HCT116 (cell line): ENCODE measurements at regions not wholly inside any gene's neighbourhood (a gene's known extent, or its start where the extent isn't known, plus 50 kb on each side); places are given as distances from the start of the nearest gene placed in this dataset.

Experiments
- ATAC-seq: fragments of 200-7000 bp; cut with Tn5 transposase; 2 replicates; pipeline ENCODE4 v1.9.1; 2020; ENCODE audit warnings: mild to moderate bottlenecking, moderate library complexity
- BruUV-seq: library from RNA; stranded (reverse); fragments of 400-500 nt; replicated peaks from 2 replicates; lab custom pipeline; 2021; lab: Mats Ljungman, UMichigan
- CTCF ChIA-PET: fragments of 300-600 bp; sonication (Branson Sonifier 250); formaldehyde crosslinking; loops from one replicate; lab custom pipeline; 2021; ENCODE audit warnings: antibody characterized with exemption; lab: Charles Lee
- POLR2A ChIA-PET: fragments of 300-600, 350-600 bp; sonication (Branson Sonifier 250); formaldehyde crosslinking; loops from one replicate; lab custom pipeline; 2021; ENCODE audit warnings: antibody characterized with exemption; lab: Charles Lee
- RAD21 ChIA-PET, 2 experiments: fragments of 300-600 bp; sonication (Branson Sonifier 250); formaldehyde crosslinking; loops; one replicate each; lab custom pipeline; 2023; ENCODE audit warnings: low total read pairs in 2 of 2; ENCODE audit not compliant: uncharacterized antibody in 2 of 2, unreplicated experiment in 2 of 2, low non-redundant PET in 1 of 2; lab: Charles Lee
- DNase-seq: peaks from one replicate; pipeline ENCODE4 v3.0.0-alpha.2; 2010; ENCODE audit warnings: low read depth, low spot score
- H2AFZ ChIP-seq: fragments of 200-600 bp; shearing (Covaris generic), sonication (generic); 2 replicates; pipeline ENCODE4 v1.6.1; 2017; ENCODE audit warnings: low read depth, mixed run types, mixed read lengths, antibody characterized with exemption, low read length; ENCODE audit not compliant: poor library complexity, severe bottlenecking
- H3K27ac ChIP-seq: 2 replicates; pipeline ENCODE4 v1.5.1; 2012; ENCODE audit warnings: low read depth, low read length
- H3K27me3 ChIP-seq: fragments of 200-600 bp; sonication (generic); 2 replicates; pipeline ENCODE4 v1.6.1; 2016; ENCODE audit warnings: mixed run types, low read length, mixed read lengths; ENCODE audit not compliant: insufficient read depth
- H3K36me3 ChIP-seq, 2 experiments: fragments of 200-500 bp in 1 of 2; fragments of 200-600 bp in 1 of 2; sonication (Bioruptor generic) in 1 of 2; sonication (generic) in 1 of 2; 2 replicates each; pipeline versions ENCODE4 v1.5.1 to v1.6.1; 2014 to 2016; ENCODE audit warnings: low read length in 2 of 2, inconsistent platforms in 1 of 2, mixed read lengths in 1 of 2, mixed run types in 1 of 2; ENCODE audit not compliant: insufficient read depth in 2 of 2, control insufficient read depth in 1 of 2
- H3K4me1 ChIP-seq, 2 experiments: fragments of 200-600 bp in 1 of 2; sonication (generic) in 1 of 2; 2 replicates each; pipeline versions ENCODE4 v1.5.1 to v1.6.1; 2012 to 2017; ENCODE audit warnings: low read length in 2 of 2, inconsistent platforms in 1 of 2, mild to moderate bottlenecking in 1 of 2, mixed read lengths in 1 of 2, mixed run types in 1 of 2, moderate library complexity in 1 of 2; ENCODE audit not compliant: insufficient read depth in 2 of 2, control insufficient read depth in 1 of 2
- H3K4me2 ChIP-seq: fragments of 200-600 bp; sonication (generic); 2 replicates; pipeline ENCODE4 v1.6.1; 2017; ENCODE audit warnings: mixed run types, low read length, mixed read lengths
- H3K4me3 ChIP-seq, 2 experiments: fragments of 200-600 bp in 1 of 2; sonication (generic) in 1 of 2; replicated peaks in 1 of 2; 2 replicates each; pipeline ENCODE4 v1.5.1; 2011 to 2016; ENCODE audit warnings: low read length in 2 of 2, control low read depth in 1 of 2, low read depth in 1 of 2, mild to moderate bottlenecking in 1 of 2, mixed read lengths in 1 of 2, mixed run types in 1 of 2
- H3K79me2 ChIP-seq: fragments of 200-600 bp; sonication (generic); 2 replicates; pipeline ENCODE4 v1.6.1; 2017; ENCODE audit warnings: mild to moderate bottlenecking, mixed run types, low read length, moderate library complexity, mixed read lengths; ENCODE audit not compliant: insufficient read depth
- H3K9ac ChIP-seq: fragments of 200-600 bp; sonication (generic); 2 replicates; pipeline ENCODE4 v1.6.1; 2016; ENCODE audit warnings: low read length, mixed read lengths
- H3K9me2 ChIP-seq: fragments of 200-600 bp; sonication (generic), shearing (Covaris generic); 2 replicates; pipeline ENCODE4 v1.6.1; 2017; ENCODE audit warnings: mixed run types, mild to moderate bottlenecking, moderate library complexity; ENCODE audit not compliant: insufficient read depth
- H3K9me3 ChIP-seq, 2 experiments: fragments of 200-500 bp in 1 of 2; fragments of 200-600 bp in 1 of 2; sonication (Bioruptor generic) in 1 of 2; sonication (generic) in 1 of 2; 2 replicates each; pipeline ENCODE4 v1.6.1; 2014 to 2017; ENCODE audit warnings: low read length in 2 of 2, mixed read lengths in 2 of 2, inconsistent platforms in 1 of 2, low read depth in 1 of 2, mild to moderate bottlenecking in 1 of 2, mixed run types in 1 of 2, moderate library complexity in 1 of 2; ENCODE audit not compliant: control insufficient read depth in 1 of 2, insufficient read depth in 1 of 2
- H4K20me1 ChIP-seq: fragments of 200-600 bp; sonication (generic), shearing (Covaris generic); 2 replicates; pipeline ENCODE4 v1.6.1; 2017; ENCODE audit warnings: mixed run types, mild to moderate bottlenecking, moderate library complexity; ENCODE audit not compliant: insufficient read depth
- CBX3 ChIP-seq: IDR thresholded peaks from 2 replicates; pipeline ENCODE4 v1.6.1; 2012; ENCODE audit warnings: low read depth
- EGR1 ChIP-seq: IDR thresholded peaks from 2 replicates; pipeline ENCODE4 v1.6.1; 2012; ENCODE audit warnings: low read depth
- EZH2 ChIP-seq: fragments of 200-600 bp; sonication (generic); IDR thresholded peaks from 2 replicates; pipeline ENCODE4 v1.6.1; 2017; ENCODE audit warnings: antibody characterized with exemption, mixed run types
- JUND ChIP-seq: IDR thresholded peaks from 2 replicates; pipeline ENCODE4 v1.6.1; 2012
- POLR2A ChIP-seq: IDR thresholded peaks from 2 replicates; pipeline ENCODE4 v1.7.0; 2011; ENCODE audit warnings: borderline replicate concordance; ENCODE audit not compliant: insufficient read depth, insufficient read length; ENCODE audit errors: extremely low read depth
- SIN3A ChIP-seq: IDR thresholded peaks from 2 replicates; pipeline ENCODE4 v1.6.1; 2012; ENCODE audit warnings: low read depth
- SRF ChIP-seq: IDR thresholded peaks from 2 replicates; pipeline ENCODE4 v1.6.1; 2012; ENCODE audit warnings: low read depth
- TCF7L2 ChIP-seq: IDR thresholded peaks from 2 replicates; pipeline ENCODE4 v1.7.0; 2011; ENCODE audit warnings: borderline replicate concordance, inconsistent platforms; ENCODE audit not compliant: insufficient read depth, insufficient read length; ENCODE audit errors: extremely low read depth
- YY1 ChIP-seq: IDR thresholded peaks from 2 replicates; pipeline ENCODE4 v1.6.1; 2011; ENCODE audit warnings: low read length, low read depth, moderate library complexity, mild to moderate bottlenecking; ENCODE audit not compliant: insufficient replicate concordance; ENCODE audit errors: extremely low read depth
- ZBTB33 ChIP-seq: IDR thresholded peaks from 2 replicates; pipeline ENCODE4 v1.6.1; 2011; ENCODE audit warnings: mild to moderate bottlenecking, low read length, moderate library complexity; ENCODE audit not compliant: insufficient replicate concordance; ENCODE audit errors: extremely low read depth
- ZFX ChIP-seq: fragments of 450-650 bp; IDR thresholded peaks from 2 replicates; pipeline ENCODE4 v1.6.1; 2017
- ZNF274 ChIP-seq: fragments of 200-500 bp; sonication (Bioruptor generic); IDR thresholded peaks from 2 replicates; pipeline ENCODE4 v1.6.1; 2014; ENCODE audit warnings: mild to moderate bottlenecking, low read depth, low read length, inconsistent platforms
- intact Hi-C: fragments of 100-400 bp; cut with micrococcal nuclease; formaldehyde crosslinking; loops from 2 replicates; pipeline ENCODE4 v1.10.0; 2022

- Histone ChIP-seq H3K9ac (no peak overlapping the region), H3K27ac (no peak overlapping the region), H2AFZ (no peak overlapping the region), H3K36me3 (no peaks in the 10 kb centered on the region), H4K20me1 (no peaks in the 10 kb centered on the region), H3K79me2 (no peaks in the 10 kb centered on the region), H3K9me2 (no peaks in the 10 kb centered on the region), H3K4me2 (no peak overlapping the region), H3K9me3 (no peaks in the 10 kb centered on the region), H3K4me1 (peaks cover 8 to 31% of the 10 kb centered on the region in 2 experiments), H3K27me3 (no peaks in the 10 kb centered on the region), H3K4me3 (no peak overlapping the region)
- no peak for DNase-seq
- ChIA-PET RAD21 (no interaction called here), CTCF (interaction anchor here (0.9 kb wide), 1 partner anchor 86 kb away, joined by 3 read pairs; no protein-coding TSS in a partner anchor), POLR2A (no interaction called here)
- TF ChIP-seq EZH2 (no peak), CBX3 (no peak), POLR2A (no peak), ZFX (no peak), TCF7L2 (no peak), SIN3A (no peak), YY1 (no peak), ZNF274 (no peak), EGR1 (no peak), JUND (no peak), ZBTB33 (no peak), SRF (no peak)
- intact Hi-C loops, result no loop called here
- no TSS peak for BruUV-seq
- ATAC-seq, result no peak
Observed at GRCh38 chr6:6844530-6844929, 256.0 kb downstream of the LY86 start.
